A549 (cell line): ENCODE measurements at regions not wholly inside any gene's neighbourhood (a gene's known extent, or its start where the extent isn't known, plus 50 kb on each side); places are given as distances from the start of the nearest gene placed in this dataset.

Experiments
- ATAC-seq, 2 experiments: fragments of 200-7000 bp in 1 of 2; fragments of >200 bp in 1 of 2; cut with Nextera tagmentation in 1 of 2; cut with Tn5 transposase in 1 of 2; 3 replicates each; pipeline versions ENCODE4 v1.8.0 to v1.9.1; 2018 to 2020; ENCODE audit warnings: mild to moderate bottlenecking in 1 of 2, moderate library complexity in 1 of 2
- CTCF ChIA-PET: fragments of 300-600 bp; sonication (Branson Sonifier 250); formaldehyde crosslinking; extraction: SDS; loops from one replicate; lab custom pipeline; 2021; ENCODE audit warnings: antibody characterized with exemption, inconsistent platforms; lab: Yijun Ruan, JAX
- POLR2A ChIA-PET: fragments of 350-600 bp; formaldehyde crosslinking; extraction: SDS; loops from one replicate; lab custom pipeline; 2021; ENCODE audit warnings: antibody characterized with exemption, inconsistent platforms; lab: Yijun Ruan, JAX
- DNase-seq, 2 experiments: peaks; one replicate each; pipeline versions ENCODE4 v3.0.0 to v3.0.0-alpha.2; 2011 to 2016; ENCODE audit warnings: low read depth in 1 of 2, low spot score in 1 of 2
- FAIRE-seq: peaks from 2 replicates; lab custom pipeline; 2011; peaks lifted over from hg19 to GRCh38; lab: Jason Lieb, UNC
- H3K27ac ChIP-seq, 2 experiments: fragments of >200 bp; sonication (Bioruptor Twin); formaldehyde crosslinking; 3 replicates each; pipeline ENCODE4 v1.5.1; 2016 to 2017
- H3K4me1 ChIP-seq: fragments of >200 bp; sonication (Bioruptor Twin); formaldehyde crosslinking; 3 replicates; pipeline ENCODE4 v1.6.1; 2016
- H3K4me2 ChIP-seq: fragments of >200 bp; sonication (Bioruptor Twin); formaldehyde crosslinking; 3 replicates; pipeline ENCODE4 v1.6.1; 2016
- H3K4me3 ChIP-seq: fragments of >200 bp; sonication (Bioruptor Twin); formaldehyde crosslinking; 3 replicates; pipeline ENCODE4 v1.5.1; 2016
- H3K9me3 ChIP-seq: fragments of >200 bp; sonication (Bioruptor Twin); formaldehyde crosslinking; 3 replicates; pipeline ENCODE4 v1.6.1; 2016
- BCL3 ChIP-seq: fragments of >200 bp; sonication (Bioruptor Twin); formaldehyde crosslinking; IDR thresholded peaks from 3 replicates; pipeline ENCODE4 v1.6.1; 2016
- BHLHE40 ChIP-seq: IDR thresholded peaks from 2 replicates; pipeline ENCODE4 v1.6.1; 2012; ENCODE audit warnings: low read depth, low read length, inconsistent platforms
- CBX2 ChIP-seq: fragments of 200-600 bp; sonication (generic); IDR thresholded peaks from 2 replicates; pipeline ENCODE4 v1.6.1; 2016; ENCODE audit warnings: low read depth, mild to moderate bottlenecking, borderline replicate concordance
- CEBPB ChIP-seq, 2 experiments: fragments of >200 bp in 1 of 2; sonication (Bioruptor Twin) in 1 of 2; formaldehyde crosslinking in 1 of 2; IDR thresholded peaks; 2 replicates each; pipeline ENCODE4 v1.6.1; 2012 to 2016
- CHD2 ChIP-seq: fragments of 150-350 bp; IDR thresholded peaks from 2 replicates; pipeline ENCODE4 v1.6.1; 2014; ENCODE audit warnings: low read length; ENCODE audit not compliant: partially characterized antibody
- EHF ChIP-seq: fragments of 250-450 bp; sonication (Bioruptor Pico); IDR thresholded peaks from 2 replicates; pipeline ENCODE4 v1.5.0; 2020; ENCODE audit warnings: mild to moderate bottlenecking
- EP300 ChIP-seq, 2 experiments: fragments of >200 bp; sonication (Bioruptor Twin); formaldehyde crosslinking; IDR thresholded peaks; 2 replicates in 1 of 2; 3 replicates in 1 of 2; pipeline ENCODE4 v1.6.1; 2016 to 2017
- FOSB ChIP-seq: fragments of 250-450 bp; sonication (Bioruptor Pico); IDR thresholded peaks from 2 replicates; pipeline ENCODE4 v1.5.0; 2020; ENCODE audit warnings: mild to moderate bottlenecking, moderate library complexity
- FOSL2 ChIP-seq, 2 experiments: fragments of 450-650 bp in 1 of 2; fragments of >200 bp in 1 of 2; sonication (Bioruptor Twin) in 1 of 2; formaldehyde crosslinking; IDR thresholded peaks; 2 replicates each; pipeline versions ENCODE4 v1.5.0 to v1.6.1; 2016 to 2020; ENCODE audit warnings: mild to moderate bottlenecking in 1 of 2, moderate library complexity in 1 of 2
- FOXS1 ChIP-seq: fragments of 250-450 bp; sonication (Bioruptor Pico); IDR thresholded peaks from 2 replicates; pipeline ENCODE4 v1.5.0; 2020; ENCODE audit warnings: mild to moderate bottlenecking, moderate library complexity
- HEYL ChIP-seq: fragments of 250-450 bp; sonication (Bioruptor Pico); IDR thresholded peaks from 2 replicates; pipeline ENCODE4 v1.8.0; 2021; ENCODE audit warnings: mild to moderate bottlenecking, moderate library complexity
- HMGXB4 ChIP-seq: fragments of 250-450 bp; sonication (Bioruptor Pico); IDR thresholded peaks from 2 replicates; pipeline ENCODE4 v1.5.0; 2021; ENCODE audit warnings: mild to moderate bottlenecking, moderate library complexity, borderline replicate concordance
- HOXA7 ChIP-seq: fragments of 250-450 bp; sonication (Bioruptor Pico); IDR thresholded peaks from 2 replicates; pipeline ENCODE4 v1.5.0; 2020; ENCODE audit warnings: mild to moderate bottlenecking, moderate library complexity
- JUN ChIP-seq, 2 experiments: fragments of >200 bp; sonication (Bioruptor Twin); formaldehyde crosslinking; IDR thresholded peaks; 2 replicates in 1 of 2; 3 replicates in 1 of 2; pipeline ENCODE4 v1.6.1; 2016 to 2017
- JUNB ChIP-seq: fragments of >200 bp; sonication (Bioruptor Twin); formaldehyde crosslinking; IDR thresholded peaks from 2 replicates; pipeline ENCODE4 v1.6.1; 2016
- KDM1A ChIP-seq: fragments of 200-600 bp; sonication (generic); IDR thresholded peaks from 2 replicates; pipeline ENCODE4 v1.6.1; 2016; ENCODE audit warnings: low read depth, mild to moderate bottlenecking
- MAFK ChIP-seq: fragments of 450-650 bp; IDR thresholded peaks from 2 replicates; pipeline ENCODE4 v1.6.1; 2014; ENCODE audit not compliant: partially characterized antibody
- MAX ChIP-seq: IDR thresholded peaks from 2 replicates; pipeline ENCODE4 v1.6.1; 2012
- NPAS2 ChIP-seq: fragments of 250-450 bp; sonication (Bioruptor Pico); IDR thresholded peaks from 2 replicates; pipeline ENCODE4 v1.8.0; 2022; ENCODE audit warnings: mild to moderate bottlenecking, moderate library complexity, borderline replicate concordance
- PHF8 ChIP-seq: fragments of 200-600 bp; sonication (generic); IDR thresholded peaks from 2 replicates; pipeline ENCODE4 v1.6.1; 2016; ENCODE audit warnings: low read depth, mild to moderate bottlenecking, antibody characterized with exemption, moderate library complexity, borderline replicate concordance
- POLR2AphosphoS2 ChIP-seq: conservative IDR thresholded peaks from 2 replicates; pipeline ENCODE4 v1.6.1; 2012; ENCODE audit warnings: low read length, improper control_type of control experiment, inconsistent platforms
- RAD21 ChIP-seq, 2 experiments: fragments of >200 bp in 1 of 2; sonication (Bioruptor Twin) in 1 of 2; formaldehyde crosslinking in 1 of 2; IDR thresholded peaks in 1 of 2; conservative IDR thresholded peaks in 1 of 2; 2 replicates in 1 of 2; 3 replicates in 1 of 2; pipeline ENCODE4 v1.6.1; 2012 to 2018; ENCODE audit warnings: inconsistent platforms in 1 of 2
- RARB ChIP-seq: fragments of 250-450 bp; sonication (Bioruptor Pico); IDR thresholded peaks from 2 replicates; pipeline ENCODE4 v1.8.0; 2021; ENCODE audit warnings: mild to moderate bottlenecking, moderate library complexity
- RCOR1 ChIP-seq: fragments of 150-350 bp; IDR thresholded peaks from 2 replicates; pipeline ENCODE4 v1.6.1; 2014; ENCODE audit warnings: antibody characterized with exemption, low read length, low read depth
- RFX5 ChIP-seq: fragments of 450-650 bp; IDR thresholded peaks from 2 replicates; pipeline ENCODE4 v1.7.1; 2014; ENCODE audit warnings: antibody characterized with exemption, mild to moderate bottlenecking, moderate library complexity
- TFCP2L1 ChIP-seq: fragments of 250-450 bp; sonication (Bioruptor Pico); IDR thresholded peaks from 2 replicates; pipeline ENCODE4 v1.5.0; 2021; ENCODE audit warnings: mild to moderate bottlenecking
- ZC3H11A ChIP-seq: fragments of 450-650 bp; IDR thresholded peaks from 2 replicates; pipeline ENCODE4 v1.6.1; 2014; ENCODE audit warnings: antibody characterized with exemption, mild to moderate bottlenecking
- ZFP36 ChIP-seq: fragments of 450-650 bp; IDR thresholded peaks from 2 replicates; pipeline ENCODE4 v1.6.1; 2014; ENCODE audit warnings: borderline replicate concordance; ENCODE audit not compliant: partially characterized antibody
- ZNF302 ChIP-seq: fragments of 250-450 bp; sonication (Bioruptor Pico); IDR thresholded peaks from 2 replicates; pipeline ENCODE4 v1.9.0; 2021; ENCODE audit warnings: inconsistent platforms, mild to moderate bottlenecking, moderate library complexity
- ZSCAN20 ChIP-seq: fragments of 250-450 bp; sonication (Bioruptor Pico); IDR thresholded peaks from 2 replicates; pipeline ENCODE4 v1.8.0; 2022; ENCODE audit warnings: mild to moderate bottlenecking, moderate library complexity
- WGBS: methylation state at CpG from one replicate; pipeline ENCODE4 v1.1.6; 2017; ENCODE audit errors: missing lambda C conversion rate; 5-methylcytosine and 5-hydroxymethylcytosine counted together

GRCh38 chr1:214854126-214854875 is 228.2 kb upstream of the KCNK2 start:
- DNase-seq = no peak
- no peak overlapping the region for H3K4me2 ChIP-seq
- no peak for TF ChIP-seq ZSCAN20 (CRISPR knock-in tag)
- TF ChIP-seq RCOR1 = no peak
- TF ChIP-seq PHF8 = no peak
- TF ChIP-seq FOSL2 (IDR thresholded peaks at IDR 0.05) = no peak
- TF ChIP-seq FOSL2 (CRISPR knock-in tag; IDR thresholded peaks at IDR 0.05) = no peak
- TF ChIP-seq, all 56 proteins: peak for 0
- no peak overlapping the region for H3K4me3 ChIP-seq
- 28% methylated on average over 1 of the region's 1 CpG for WGBS
- POLR2A ChIA-PET = no interaction called here
- CTCF ChIA-PET = no interaction called here
- ATAC-seq = no peak
- 0 out of 3 replicates have a peak, but pooled peaks cover 3% of the 10 kb centered on the region for H3K9me3 ChIP-seq
- no peak for FAIRE-seq
- H3K27ac ChIP-seq = no peak overlapping the region
- H3K4me1 ChIP-seq = no peaks in the 10 kb centered on the region

GRCh38 chr1:214856843-214857242 is 225.7 kb upstream of the KCNK2 start:
- Histone ChIP-seq H3K4me1 (no peaks in the 10 kb centered on the region), H3K4me2 (no peak overlapping the region)
- no peak for ATAC-seq
- DNase-seq = no peak
- TF ChIP-seq NPAS2 (no peak), JUN (IDR thresholded peaks at IDR 0.05) (no peak), MAFK (no peak), RARB (CRISPR knock-in tag) (no peak), FOXS1 (CRISPR knock-in tag) (no peak), EP300 (IDR thresholded peaks at IDR 0.05) (no peak), RFX5 (no peak), TFCP2L1 (no peak), MAX (no peak), BHLHE40 (no peak), EHF (CRISPR knock-in tag) (no peak), ZC3H11A (no peak), RAD21 (conservative IDR thresholded peaks at IDR 0.05 in 1 of 2, IDR thresholded peaks at IDR 0.05 in 1 of 2) (no peak), ZNF302 (CRISPR knock-in tag) (no peak), BCL3 (no peak)
- TF ChIP-seq, all 56 proteins: peak for 0
- H3K27ac ChIP-seq = no peak overlapping the region
- H3K4me3 ChIP-seq = no peak overlapping the region
- CTCF ChIA-PET = no interaction called here
- no peaks in the 10 kb centered on the region for H3K9me3 ChIP-seq
- POLR2A ChIA-PET = no interaction called here
- FAIRE-seq = no peak

- FAIRE-seq (no peak), ATAC-seq (no peak)
- Histone ChIP-seq H3K9me3 (no peaks in the 10 kb centered on the region), H3K27ac (no peak overlapping the region), H3K4me3 (no peak overlapping the region)
- WGBS = 35% methylated on average over 3 of the region's 3 CpGs
- CTCF ChIA-PET = no interaction called here
- POLR2A ChIA-PET = no interaction called here
- TF ChIP-seq JUN (IDR thresholded peaks at IDR 0.05) = no peak
- no peak for TF ChIP-seq BHLHE40
- TF ChIP-seq CHD2 = no peak
- no peak for TF ChIP-seq ZC3H11A
- TF ChIP-seq FOSB (CRISPR knock-in tag) = no peak
- no peak for TF ChIP-seq TFCP2L1
- TF ChIP-seq NPAS2 = no peak
- TF ChIP-seq JUNB = no peak
- no peak for TF ChIP-seq KDM1A
- no peak for TF ChIP-seq HOXA7 (CRISPR knock-in tag)
- TF ChIP-seq HMGXB4 = no peak
- TF ChIP-seq RAD21 (conservative IDR thresholded peaks at IDR 0.05 in 1 of 2, IDR thresholded peaks at IDR 0.05 in 1 of 2) = no peak
- TF ChIP-seq MAFK = no peak
- no peak for TF ChIP-seq RFX5
- TF ChIP-seq POLR2AphosphoS2 = no peak
- no peak for TF ChIP-seq CBX2
- TF ChIP-seq ZFP36 = no peak
- no peak for TF ChIP-seq CEBPB (IDR thresholded peaks at IDR 0.05)
- no peak for TF ChIP-seq HEYL (CRISPR knock-in tag)
- no peak for TF ChIP-seq RARB (CRISPR knock-in tag)
- TF ChIP-seq, all 56 proteins: peak for 0
- no peak for DNase-seq
- Histone ChIP-seq H3K4me2 (no peak overlapping the region), H3K4me1 (no peaks in the 10 kb centered on the region)
Observed at GRCh38 chr1:214857716-214858115, 224.8 kb upstream of the KCNK2 start.
